ENCODE measurements at regions not wholly inside any gene's neighbourhood (a gene's known extent, or its start where the extent isn't known, plus 50 kb on each side); places are given as distances from the start of the nearest gene placed in this dataset.
"Not testable (repeated sequence)": the region's sequence is repeated elsewhere in the genome, so short reads cannot be mapped to it uniquely, and the experiment has no call there.

DNA sequence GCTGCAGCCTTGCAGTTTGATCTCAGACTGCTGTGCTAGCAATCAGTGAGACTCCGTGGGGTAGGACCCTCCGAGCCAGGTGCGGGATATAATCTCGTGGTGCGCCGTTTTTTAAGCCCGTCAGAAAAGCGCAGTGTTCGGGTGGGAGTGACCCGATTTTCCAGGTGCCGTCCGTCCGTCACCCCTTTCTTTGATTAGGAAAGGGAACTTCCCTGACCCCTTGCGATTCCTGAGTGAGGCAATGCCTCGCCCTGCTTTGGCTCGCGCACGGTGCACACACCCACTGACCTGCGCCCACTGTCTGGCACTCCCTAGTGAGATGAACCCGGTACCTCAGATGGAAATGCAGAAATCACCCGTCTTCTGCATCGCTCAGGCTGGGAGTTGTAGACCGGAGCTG lies 203.2 kb downstream of the SNCAIP start:
- H3K36me3 Mint-ChIP-seq (ENCODE audit: low read depth); H3K4me3 Mint-ChIP-seq; H3K9me3 Mint-ChIP-seq; H3K4me1 Mint-ChIP-seq (ENCODE audit: low read depth); H3K27ac Mint-ChIP-seq; H3K27me3 Mint-ChIP-seq (ENCODE audit: insufficient read depth); DNase-seq: not testable (repeated sequence)

DNA sequence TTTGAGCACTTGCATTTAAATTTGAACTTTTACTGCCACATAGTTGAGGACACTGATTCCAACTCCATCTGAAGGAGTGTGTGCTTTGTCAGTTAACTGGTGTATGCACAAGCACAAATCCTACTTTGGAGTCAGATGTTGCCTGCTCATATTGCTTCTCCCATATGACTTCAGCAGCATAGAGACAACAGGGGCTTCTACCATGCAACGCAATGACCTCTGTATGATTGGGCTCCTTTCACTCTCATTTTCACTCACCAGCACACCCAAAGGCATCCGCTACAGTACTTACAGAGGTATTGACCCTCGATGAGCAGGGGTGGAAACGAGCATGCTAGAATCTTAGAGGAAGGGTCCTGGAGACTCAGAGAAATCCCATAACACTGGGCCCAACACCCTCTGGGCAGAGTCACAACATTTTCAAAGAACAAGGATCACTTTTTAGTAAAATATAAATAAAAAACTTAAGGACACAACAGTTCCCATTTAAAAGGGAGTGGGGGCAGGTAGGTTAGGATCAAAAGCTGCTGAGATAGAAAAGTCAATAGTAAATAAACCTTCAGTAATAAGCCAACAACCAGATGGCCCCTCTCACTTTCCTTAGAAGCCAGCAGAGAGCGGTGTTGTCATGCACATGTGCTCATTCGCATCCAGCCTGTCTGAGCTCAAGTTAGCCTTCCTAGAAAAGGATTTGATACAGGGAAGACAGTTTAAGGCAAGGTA lies 203.8 kb downstream of the SNCAIP start:
- Mint-ChIP-seq H3K4me1 (ENCODE audit: low read depth) (no peaks in the 10 kb centered on the region), H3K4me3 (no peak overlapping the region), H3K27ac (no peak overlapping the region), H3K27me3 (ENCODE audit: insufficient read depth) (peaks cover 3% of the 10 kb centered on the region), H3K36me3 (ENCODE audit: low read depth) (no peaks in the 10 kb centered on the region), H3K9me3 (no peaks in the 10 kb centered on the region)
- DNase-seq, result peak; percentile 50
- TF ChIP-seq, protein P1, sequence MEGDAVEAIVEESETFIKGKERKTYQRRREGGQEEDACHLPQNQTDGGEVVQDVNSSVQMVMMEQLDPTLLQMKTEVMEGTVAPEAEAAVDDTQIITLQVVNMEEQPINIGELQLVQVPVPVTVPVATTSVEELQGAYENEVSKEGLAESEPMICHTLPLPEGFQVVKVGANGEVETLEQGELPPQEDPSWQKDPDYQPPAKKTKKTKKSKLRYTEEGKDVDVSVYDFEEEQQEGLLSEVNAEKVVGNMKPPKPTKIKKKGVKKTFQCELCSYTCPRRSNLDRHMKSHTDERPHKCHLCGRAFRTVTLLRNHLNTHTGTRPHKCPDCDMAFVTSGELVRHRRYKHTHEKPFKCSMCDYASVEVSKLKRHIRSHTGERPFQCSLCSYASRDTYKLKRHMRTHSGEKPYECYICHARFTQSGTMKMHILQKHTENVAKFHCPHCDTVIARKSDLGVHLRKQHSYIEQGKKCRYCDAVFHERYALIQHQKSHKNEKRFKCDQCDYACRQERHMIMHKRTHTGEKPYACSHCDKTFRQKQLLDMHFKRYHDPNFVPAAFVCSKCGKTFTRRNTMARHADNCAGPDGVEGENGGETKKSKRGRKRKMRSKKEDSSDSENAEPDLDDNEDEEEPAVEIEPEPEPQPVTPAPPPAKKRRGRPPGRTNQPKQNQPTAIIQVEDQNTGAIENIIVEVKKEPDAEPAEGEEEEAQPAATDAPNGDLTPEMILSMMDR (IDR thresholded peaks at IDR 0.05), result peak; percentile 79

DNA sequence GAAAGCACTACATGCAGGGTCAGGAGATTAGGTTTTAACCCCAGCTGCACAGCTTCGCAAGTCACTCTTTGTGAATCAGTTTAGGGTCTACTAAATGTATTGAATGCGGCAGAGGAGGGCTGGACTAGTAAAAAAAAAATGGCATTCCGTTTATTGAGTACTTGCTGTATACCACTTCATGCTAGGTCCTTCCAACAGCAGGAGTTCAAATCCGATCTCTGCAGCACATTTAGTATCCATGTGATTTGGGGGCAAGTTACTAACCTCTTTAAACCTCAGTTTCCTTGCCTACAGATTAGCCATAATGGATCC lies 204.4 kb downstream of the SNCAIP start:
- no peaks in the 10 kb centered on the region for H3K4me1 Mint-ChIP-seq (ENCODE audit: low read depth)
- DNase-seq, result no peak
- no peaks in the 10 kb centered on the region for H3K9me3 Mint-ChIP-seq
- TF ChIP-seq, protein P1 (IDR thresholded peaks at IDR 0.05), result peak; percentile 18
- H3K27me3 Mint-ChIP-seq (ENCODE audit: insufficient read depth), result peaks cover 3% of the 10 kb centered on the region
- H3K4me3 Mint-ChIP-seq, result no peak overlapping the region
- no peak overlapping the region for H3K27ac Mint-ChIP-seq
- no peaks in the 10 kb centered on the region for H3K36me3 Mint-ChIP-seq (ENCODE audit: low read depth)

DNA sequence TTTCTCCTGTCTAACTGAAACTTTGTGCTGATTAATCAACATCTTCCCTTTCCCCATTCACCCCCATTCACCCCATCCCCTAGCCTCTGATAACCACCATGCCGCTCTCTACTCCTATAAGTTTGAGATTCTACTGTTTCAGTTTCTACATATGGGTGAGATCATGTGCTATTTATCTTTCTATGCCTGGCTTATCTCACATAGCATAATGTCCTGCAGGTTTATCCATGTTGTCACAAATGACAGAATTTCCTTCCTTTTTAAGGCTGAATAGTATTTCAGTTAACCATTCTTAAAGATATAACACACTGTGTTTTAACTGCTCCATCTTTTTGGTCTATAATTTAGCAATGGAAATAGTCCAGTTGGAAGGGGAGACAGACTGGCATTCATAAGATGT lies 205.1 kb downstream of the SNCAIP start:
- TF ChIP-seq, protein P1 (IDR thresholded peaks at IDR 0.05), result no peak
- peaks cover 3% of the 10 kb centered on the region for H3K27me3 Mint-ChIP-seq (ENCODE audit: insufficient read depth)
- H3K4me3 Mint-ChIP-seq, result no peak overlapping the region
- no peak overlapping the region for H3K27ac Mint-ChIP-seq
- no peaks in the 10 kb centered on the region for H3K36me3 Mint-ChIP-seq (ENCODE audit: low read depth)
- no peaks in the 10 kb centered on the region for H3K9me3 Mint-ChIP-seq
- no peaks in the 10 kb centered on the region for H3K4me1 Mint-ChIP-seq (ENCODE audit: low read depth)
- DNase-seq, result no peak

DNA sequence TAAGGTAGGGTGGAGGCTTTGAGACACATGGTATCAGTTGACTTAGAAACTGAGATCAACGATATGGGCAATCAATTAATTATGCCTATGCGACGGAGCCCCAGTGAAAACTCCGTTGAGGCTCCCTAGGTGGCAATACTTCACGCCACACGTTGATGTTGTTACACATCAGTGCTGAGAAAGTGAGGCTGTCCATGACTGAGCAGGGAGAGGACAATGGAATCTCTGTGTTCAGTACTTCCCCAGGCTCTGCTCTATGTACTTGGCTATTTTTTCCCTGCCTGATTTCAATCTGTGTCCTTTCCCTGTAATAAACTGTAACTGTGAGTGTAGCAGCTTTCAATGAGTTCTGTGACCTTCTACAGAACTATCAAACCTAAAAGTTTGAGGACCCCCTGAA lies 211.7 kb downstream of the SNCAIP start:
- Mint-ChIP-seq H3K27ac (no peak overlapping the region), H3K4me3 (no peak overlapping the region), H3K4me1 (ENCODE audit: low read depth) (no peaks in the 10 kb centered on the region), H3K36me3 (ENCODE audit: low read depth) (no peaks in the 10 kb centered on the region), H3K27me3 (ENCODE audit: insufficient read depth) (no peaks in the 10 kb centered on the region), H3K9me3 (no peaks in the 10 kb centered on the region)
- TF ChIP-seq, protein P1 (IDR thresholded peaks at IDR 0.05), result no peak
- DNase-seq, result no peak

DNA sequence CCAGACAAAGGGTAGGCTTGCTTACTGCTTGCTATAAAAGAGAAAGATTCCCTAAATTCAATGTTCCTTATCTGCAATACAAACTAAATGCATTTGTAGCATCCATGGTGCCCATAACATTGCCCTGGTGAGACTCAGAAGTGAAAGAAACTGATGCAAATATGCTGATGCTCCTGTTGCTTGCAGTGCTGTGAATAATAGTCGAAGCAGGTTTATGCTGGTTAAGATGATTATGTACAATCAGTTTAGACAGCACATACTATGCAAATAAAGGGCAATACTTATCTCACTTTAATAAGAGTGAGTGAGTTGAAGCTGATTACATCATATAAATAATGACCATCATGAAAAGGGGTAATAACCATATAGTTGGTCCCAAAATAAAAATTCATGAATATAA lies 215.5 kb downstream of the SNCAIP start:
- Mint-ChIP-seq H3K4me3 (no peak overlapping the region), H3K9me3 (no peaks in the 10 kb centered on the region), H3K27ac (no peak overlapping the region), H3K36me3 (ENCODE audit: low read depth) (no peaks in the 10 kb centered on the region), H3K4me1 (ENCODE audit: low read depth) (no peaks in the 10 kb centered on the region), H3K27me3 (ENCODE audit: insufficient read depth) (no peaks in the 10 kb centered on the region)
- no peak for DNase-seq
- TF ChIP-seq, protein P1 (IDR thresholded peaks at IDR 0.05), result no peak

All from HFFc6 (cell line).